HCT116 (cell line): ENCODE measurements at regions not wholly inside any gene's neighbourhood (a gene's known extent, or its start where the extent isn't known, plus 50 kb on each side); places are given as distances from the start of the nearest gene placed in this dataset.

Source experiments
- ATAC-seq: fragments of 200-7000 bp; cut with Tn5 transposase; 2 replicates; pipeline ENCODE4 v1.9.1; 2020; ENCODE audit warnings: mild to moderate bottlenecking, moderate library complexity
- BruUV-seq: library from RNA; stranded (reverse); fragments of 400-500 nt; replicated peaks from 2 replicates; lab custom pipeline; 2021; lab: Mats Ljungman, UMichigan
- CTCF ChIA-PET: fragments of 300-600 bp; sonication (Branson Sonifier 250); formaldehyde crosslinking; loops from one replicate; lab custom pipeline; 2021; ENCODE audit warnings: antibody characterized with exemption; lab: Charles Lee
- POLR2A ChIA-PET: fragments of 300-600, 350-600 bp; sonication (Branson Sonifier 250); formaldehyde crosslinking; loops from one replicate; lab custom pipeline; 2021; ENCODE audit warnings: antibody characterized with exemption; lab: Charles Lee
- RAD21 ChIA-PET, 2 experiments: fragments of 300-600 bp; sonication (Branson Sonifier 250); formaldehyde crosslinking; loops; one replicate each; lab custom pipeline; 2023; ENCODE audit warnings: low total read pairs in 2 of 2; ENCODE audit not compliant: uncharacterized antibody in 2 of 2, unreplicated experiment in 2 of 2, low non-redundant PET in 1 of 2; lab: Charles Lee
- DNase-seq: peaks from one replicate; pipeline ENCODE4 v3.0.0-alpha.2; 2010; ENCODE audit warnings: low read depth, low spot score
- H2AFZ ChIP-seq: fragments of 200-600 bp; shearing (Covaris generic), sonication (generic); 2 replicates; pipeline ENCODE4 v1.6.1; 2017; ENCODE audit warnings: low read depth, mixed run types, mixed read lengths, antibody characterized with exemption, low read length; ENCODE audit not compliant: poor library complexity, severe bottlenecking
- H3K27ac ChIP-seq: 2 replicates; pipeline ENCODE4 v1.5.1; 2012; ENCODE audit warnings: low read depth, low read length
- H3K27me3 ChIP-seq: fragments of 200-600 bp; sonication (generic); 2 replicates; pipeline ENCODE4 v1.6.1; 2016; ENCODE audit warnings: mixed run types, low read length, mixed read lengths; ENCODE audit not compliant: insufficient read depth
- H3K36me3 ChIP-seq, 2 experiments: fragments of 200-500 bp in 1 of 2; fragments of 200-600 bp in 1 of 2; sonication (Bioruptor generic) in 1 of 2; sonication (generic) in 1 of 2; 2 replicates each; pipeline versions ENCODE4 v1.5.1 to v1.6.1; 2014 to 2016; ENCODE audit warnings: low read length in 2 of 2, inconsistent platforms in 1 of 2, mixed read lengths in 1 of 2, mixed run types in 1 of 2; ENCODE audit not compliant: insufficient read depth in 2 of 2, control insufficient read depth in 1 of 2
- H3K4me1 ChIP-seq, 2 experiments: fragments of 200-600 bp in 1 of 2; sonication (generic) in 1 of 2; 2 replicates each; pipeline versions ENCODE4 v1.5.1 to v1.6.1; 2012 to 2017; ENCODE audit warnings: low read length in 2 of 2, inconsistent platforms in 1 of 2, mild to moderate bottlenecking in 1 of 2, mixed read lengths in 1 of 2, mixed run types in 1 of 2, moderate library complexity in 1 of 2; ENCODE audit not compliant: insufficient read depth in 2 of 2, control insufficient read depth in 1 of 2
- H3K4me2 ChIP-seq: fragments of 200-600 bp; sonication (generic); 2 replicates; pipeline ENCODE4 v1.6.1; 2017; ENCODE audit warnings: mixed run types, low read length, mixed read lengths
- H3K4me3 ChIP-seq, 2 experiments: fragments of 200-600 bp in 1 of 2; sonication (generic) in 1 of 2; replicated peaks in 1 of 2; 2 replicates each; pipeline ENCODE4 v1.5.1; 2011 to 2016; ENCODE audit warnings: low read length in 2 of 2, control low read depth in 1 of 2, low read depth in 1 of 2, mild to moderate bottlenecking in 1 of 2, mixed read lengths in 1 of 2, mixed run types in 1 of 2
- H3K79me2 ChIP-seq: fragments of 200-600 bp; sonication (generic); 2 replicates; pipeline ENCODE4 v1.6.1; 2017; ENCODE audit warnings: mild to moderate bottlenecking, mixed run types, low read length, moderate library complexity, mixed read lengths; ENCODE audit not compliant: insufficient read depth
- H3K9ac ChIP-seq: fragments of 200-600 bp; sonication (generic); 2 replicates; pipeline ENCODE4 v1.6.1; 2016; ENCODE audit warnings: low read length, mixed read lengths
- H3K9me2 ChIP-seq: fragments of 200-600 bp; sonication (generic), shearing (Covaris generic); 2 replicates; pipeline ENCODE4 v1.6.1; 2017; ENCODE audit warnings: mixed run types, mild to moderate bottlenecking, moderate library complexity; ENCODE audit not compliant: insufficient read depth
- H3K9me3 ChIP-seq, 2 experiments: fragments of 200-500 bp in 1 of 2; fragments of 200-600 bp in 1 of 2; sonication (Bioruptor generic) in 1 of 2; sonication (generic) in 1 of 2; 2 replicates each; pipeline ENCODE4 v1.6.1; 2014 to 2017; ENCODE audit warnings: low read length in 2 of 2, mixed read lengths in 2 of 2, inconsistent platforms in 1 of 2, low read depth in 1 of 2, mild to moderate bottlenecking in 1 of 2, mixed run types in 1 of 2, moderate library complexity in 1 of 2; ENCODE audit not compliant: control insufficient read depth in 1 of 2, insufficient read depth in 1 of 2
- H4K20me1 ChIP-seq: fragments of 200-600 bp; sonication (generic), shearing (Covaris generic); 2 replicates; pipeline ENCODE4 v1.6.1; 2017; ENCODE audit warnings: mixed run types, mild to moderate bottlenecking, moderate library complexity; ENCODE audit not compliant: insufficient read depth
- FOSL1 ChIP-seq: IDR thresholded peaks from 2 replicates; pipeline ENCODE4 v1.6.1; 2012; ENCODE audit warnings: low read depth
- JUND ChIP-seq: IDR thresholded peaks from 2 replicates; pipeline ENCODE4 v1.6.1; 2012
- POLR2A ChIP-seq: IDR thresholded peaks from 2 replicates; pipeline ENCODE4 v1.7.0; 2011; ENCODE audit warnings: borderline replicate concordance; ENCODE audit not compliant: insufficient read depth, insufficient read length; ENCODE audit errors: extremely low read depth
- POLR2AphosphoS5 ChIP-seq: IDR thresholded peaks from 2 replicates; pipeline ENCODE4 v1.6.1; 2011; ENCODE audit warnings: mild to moderate bottlenecking, low read depth, low read length, moderate library complexity
- RAD21 ChIP-seq: IDR thresholded peaks from 2 replicates; pipeline ENCODE4 v1.6.1; 2012; ENCODE audit warnings: low read depth, mild to moderate bottlenecking
- SIN3A ChIP-seq: IDR thresholded peaks from 2 replicates; pipeline ENCODE4 v1.6.1; 2012; ENCODE audit warnings: low read depth
- SP1 ChIP-seq: IDR thresholded peaks from 2 replicates; pipeline ENCODE4 v1.6.1; 2012; ENCODE audit warnings: low read depth
- ZBTB33 ChIP-seq: IDR thresholded peaks from 2 replicates; pipeline ENCODE4 v1.6.1; 2011; ENCODE audit warnings: mild to moderate bottlenecking, low read length, moderate library complexity; ENCODE audit not compliant: insufficient replicate concordance; ENCODE audit errors: extremely low read depth
- ZFX ChIP-seq: fragments of 450-650 bp; IDR thresholded peaks from 2 replicates; pipeline ENCODE4 v1.6.1; 2017
- ZNF274 ChIP-seq: fragments of 200-500 bp; sonication (Bioruptor generic); IDR thresholded peaks from 2 replicates; pipeline ENCODE4 v1.6.1; 2014; ENCODE audit warnings: mild to moderate bottlenecking, low read depth, low read length, inconsistent platforms
- intact Hi-C: fragments of 100-400 bp; cut with micrococcal nuclease; formaldehyde crosslinking; loops from 2 replicates; pipeline ENCODE4 v1.10.0; 2022

GRCh38 chr5:60262576-60263295 is 369.2 kb upstream of the PDE4D start:
- H3K4me2 ChIP-seq, result no peak overlapping the region
- DNase-seq, result no peak
- no peak overlapping the region for H2AFZ ChIP-seq
- intact Hi-C loops, result no loop called here
- ChIA-PET CTCF (no interaction called here), POLR2A (no interaction called here), RAD21 (no interaction called here)
- H3K9me2 ChIP-seq, result no peaks in the 10 kb centered on the region
- no peaks in the 10 kb centered on the region for H3K4me1 ChIP-seq
- TF ChIP-seq POLR2AphosphoS5 (no peak), RAD21 (no peak), ZBTB33 (no peak), ZNF274 (no peak), FOSL1 (no peak), SIN3A (no peak), POLR2A (no peak), JUND (no peak)
- peaks cover 54% of the 10 kb centered on the region for H3K27me3 ChIP-seq
- H3K9me3 ChIP-seq, result no peaks in the 10 kb centered on the region
- no peak for ATAC-seq
- no peak overlapping the region for H3K4me3 ChIP-seq
- H3K36me3 ChIP-seq, result no peaks in the 10 kb centered on the region
- no peaks in the 10 kb centered on the region; the same call in 1 of the 2 replicates for H4K20me1 ChIP-seq
- H3K27ac ChIP-seq, result no peak overlapping the region
- H3K9ac ChIP-seq, result no peak overlapping the region
- no TSS peak for BruUV-seq
- no peaks in the 10 kb centered on the region for H3K79me2 ChIP-seq

GRCh38 chr5:60261732-60262131 is 368.2 kb upstream of the PDE4D start:
- no peak overlapping the region for H2AFZ ChIP-seq
- TF ChIP-seq SIN3A, result no peak
- no peak for TF ChIP-seq ZFX
- no peak for TF ChIP-seq SP1

More at GRCh38 chr5:60261732-60262131, 368.2 kb upstream of the PDE4D start:
- ChIA-PET RAD21 (no interaction called here), POLR2A (no interaction called here), CTCF (no interaction called here)
- ATAC-seq (no peak), DNase-seq (no peak)
- H3K9me2 ChIP-seq, result no peaks in the 10 kb centered on the region
- H3K36me3 ChIP-seq, result no peaks in the 10 kb centered on the region
- H3K4me1 ChIP-seq, result no peaks in the 10 kb centered on the region
- H4K20me1 ChIP-seq, result no peaks in the 10 kb centered on the region; the same call in 1 of the 2 replicates
- peaks cover 46% of the 10 kb centered on the region for H3K27me3 ChIP-seq
- no peak overlapping the region for H3K4me3 ChIP-seq
- H3K27ac ChIP-seq, result no peak overlapping the region
- H3K4me2 ChIP-seq, result no peak overlapping the region
- no TSS peak for BruUV-seq
- H3K79me2 ChIP-seq, result no peaks in the 10 kb centered on the region
- H3K9ac ChIP-seq, result no peak overlapping the region
- no peaks in the 10 kb centered on the region for H3K9me3 ChIP-seq
- intact Hi-C loops, result no loop called here
